ENCODE measurements at regions not wholly inside any gene's neighbourhood (a gene's known extent, or its start where the extent isn't known, plus 50 kb on each side); places are given as distances from the start of the nearest gene placed in this dataset.

- TF ChIP-seq IRF5 (IDR thresholded peaks at IDR 0.05; ENCODE audit: borderline replicate concordance) (no peak), TCF3 (IDR thresholded peaks at IDR 0.05; ENCODE audit: borderline replicate concordance, insufficient read depth, low read depth, low read length) (no peak)
Measured at GRCh38 chr4:178958725-178959440, 1516.6 kb upstream of the AGA start (continued).

- RAD21 ChIA-PET (ENCODE audit: unreplicated experiment), result no interaction called here
- FAIRE-seq (no peak), DNase-seq (ENCODE audit: low read depth, low spot score) (no peak), ATAC-seq (no peak)
- no peaks in the 10 kb centered on the region for H3K27me3 ChIP-seq (replicated peaks in 1 of 2; ENCODE audit: control insufficient read depth in 2 of 2, insufficient read depth in 2 of 2, low read length in 1 of 2)
- BruUV-seq (replicated peaks), result no TSS peak
- no peaks in the 10 kb centered on the region for H3K36me3 ChIP-seq (ENCODE audit: control insufficient read depth in 2 of 2, insufficient read depth in 2 of 2, low read length in 1 of 2)
- no peak overlapping the region for H3K27ac ChIP-seq (ENCODE audit: control insufficient read depth, insufficient read depth)
- intact Hi-C loops (cut with micrococcal nuclease; ENCODE audit: unreplicated experiment) (no loop called here), in situ Hi-C loops (cut with MboI) (no loop called here)
- H3K79me2 ChIP-seq (ENCODE audit: control insufficient read depth, insufficient read depth, low read length), result no peaks in the 10 kb centered on the region
- POLR2A ChIA-PET, result no interaction called here
- H3K4me1 ChIP-seq (ENCODE audit: control insufficient read depth, insufficient read depth, low read length), result no peaks in the 10 kb centered on the region
- SMC1A ChIA-PET (ENCODE audit: uncharacterized antibody, unreplicated experiment), result no interaction called here
- H3K4me3 ChIP-seq, result no peak overlapping the region
- no peak overlapping the region for H2AFZ ChIP-seq (ENCODE audit: control insufficient read depth, low read depth, low read length)
- no peak overlapping the region for H3K9ac ChIP-seq (ENCODE audit: control insufficient read depth, insufficient read depth, low read length)
- TF ChIP-seq TARDBP (IDR thresholded peaks at IDR 0.05; ENCODE audit: borderline replicate concordance) (no peak), PBX3 (IDR thresholded peaks at IDR 0.05; ENCODE audit: insufficient replicate concordance, low read depth, low read length) (no peak), LARP7 (IDR thresholded peaks at IDR 0.05) (no peak)
- H3K9me3 ChIP-seq (replicated peaks; ENCODE audit: control insufficient read depth, insufficient read depth, low read length), result no peaks in the 10 kb centered on the region
- CTCF ChIA-PET, result no interaction called here
- H3K4me2 ChIP-seq (ENCODE audit: control insufficient read depth, insufficient read depth), result no peak overlapping the region
- no peaks in the 10 kb centered on the region for H4K20me1 ChIP-seq (ENCODE audit: control insufficient read depth, insufficient read depth)
- 38% methylated on average over 4 of the region's 4 CpGs for WGBS (ENCODE audit: insufficient coverage, insufficient replicate concordance, low lambda C conversion rate, missing lambda C conversion rate)
Measured at GRCh38 chr4:178963446-178964045, 1521.3 kb upstream of the AGA start.

All from GM12878 (cell line).